Hematopoietic multipotent progenitor cell treated with erythropoietin and hydrocortisone succinate and interleukin-3 and kit ligand, for 15 days (in vitro differentiated cells): ENCODE measurements at regions not wholly inside any gene's neighbourhood (a gene's known extent, or its start where the extent isn't known, plus 50 kb on each side); places are given as distances from the start of the nearest gene placed in this dataset.
"Not testable (repeated sequence)": the region's sequence is repeated elsewhere in the genome, so short reads cannot be mapped to it uniquely, and the experiment has no call there.

Source experiments
- DNase-seq: peaks from one replicate; pipeline ENCODE4 v3.0.0-alpha.2; 2015; ENCODE audit warnings: low spot score

DNA sequence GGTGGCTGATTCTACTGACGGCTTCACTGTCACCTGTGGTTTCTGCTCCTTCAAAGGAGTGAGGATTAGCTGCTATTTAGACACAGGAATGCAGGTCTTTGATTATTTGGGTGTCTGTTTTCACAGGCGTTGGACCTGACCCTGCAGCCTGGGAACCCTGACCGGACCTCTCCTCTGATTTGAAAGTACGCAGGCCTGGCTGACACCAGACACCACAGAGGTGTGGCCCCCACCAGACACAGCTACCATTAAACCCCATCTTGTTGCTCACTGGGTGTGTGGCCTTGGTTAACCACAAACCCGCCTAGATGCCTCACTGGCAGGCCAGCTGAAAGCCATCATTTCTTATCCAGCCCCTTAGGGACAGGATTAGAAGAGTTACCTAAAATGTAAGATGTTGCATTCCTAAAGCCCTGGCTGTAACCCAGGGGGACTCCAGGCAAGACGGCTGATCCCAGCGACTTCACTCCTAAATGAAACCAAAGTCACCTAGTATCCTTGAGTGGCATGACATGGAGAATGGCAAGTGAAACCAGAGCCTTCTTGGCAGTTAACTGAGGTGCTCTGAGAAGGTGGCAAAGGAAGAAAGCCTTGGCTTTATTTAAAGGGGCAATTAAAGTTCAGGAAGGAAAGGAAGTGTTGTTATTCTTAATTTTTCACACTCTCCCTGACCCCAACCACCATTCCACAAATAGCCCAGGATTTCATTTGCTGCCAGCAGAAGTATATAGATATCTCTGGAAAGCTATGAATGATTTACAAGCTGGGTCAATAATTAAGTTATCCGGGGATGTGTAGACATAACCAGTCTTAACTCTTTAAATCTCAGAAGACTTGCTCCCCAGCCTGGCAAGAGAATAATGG lies 169.9 kb downstream of the QRSL1 start:
- DNase-seq, result no peak

DNA sequence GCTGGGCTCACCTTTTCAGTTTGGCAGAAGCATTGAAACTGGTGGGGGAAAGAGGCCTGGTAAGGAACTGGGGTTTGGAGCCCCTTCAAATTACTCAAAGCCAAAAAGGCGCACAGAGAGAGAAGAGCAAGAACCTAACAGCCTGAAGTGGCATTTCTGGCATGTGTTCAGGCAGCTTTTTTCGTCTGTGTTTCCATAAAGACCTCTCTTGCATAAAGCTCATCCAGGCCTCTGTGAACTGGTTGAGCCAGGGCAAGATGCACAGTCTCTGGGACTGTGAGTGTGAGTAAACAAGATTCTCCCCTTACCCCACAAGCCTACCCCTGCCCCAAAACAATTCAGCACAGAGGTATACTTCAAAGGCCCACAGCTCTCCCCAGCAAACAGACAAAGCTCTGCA lies 167.8 kb downstream of the QRSL1 start:
- DNase-seq, result no peak

DNA sequence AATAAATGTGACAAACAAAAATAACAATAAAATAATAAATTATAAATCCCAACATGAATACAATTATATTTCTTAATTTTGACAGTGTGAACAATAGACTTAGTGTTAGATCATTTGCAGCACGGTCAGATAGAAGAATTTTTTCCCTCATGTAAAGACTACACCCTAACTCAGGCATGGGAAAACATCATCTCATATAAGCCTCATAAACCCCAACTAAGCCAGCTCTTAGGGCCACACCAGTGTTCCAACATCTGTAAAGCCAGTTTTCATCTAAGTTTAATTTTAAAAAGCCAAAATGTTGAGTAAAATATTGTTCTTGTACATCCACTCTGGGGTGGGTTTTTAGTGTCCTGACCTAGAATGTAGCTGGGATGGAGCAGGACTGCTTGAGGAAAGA lies 167.4 kb downstream of the QRSL1 start:
- DNase-seq, result no peak

DNA sequence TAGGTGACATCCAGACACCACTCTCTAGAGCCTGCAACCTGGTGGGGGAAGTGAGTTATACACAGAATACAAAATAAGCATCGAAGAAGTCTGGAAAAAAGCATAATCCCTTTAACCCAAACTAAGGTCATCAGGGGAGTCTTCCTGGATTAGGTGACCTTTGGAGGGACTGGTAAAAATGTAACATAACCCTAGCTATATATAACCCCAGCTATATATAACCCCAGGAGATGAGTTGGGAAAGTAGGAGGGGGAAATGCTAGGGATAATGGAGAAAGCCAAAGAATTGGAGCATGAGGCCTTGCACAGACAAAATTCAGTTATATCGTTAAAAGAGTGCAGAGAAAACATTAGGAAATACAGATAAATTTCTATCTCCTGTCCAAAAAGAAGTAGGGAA lies 164.8 kb downstream of the QRSL1 start:
- no peak for DNase-seq

DNA sequence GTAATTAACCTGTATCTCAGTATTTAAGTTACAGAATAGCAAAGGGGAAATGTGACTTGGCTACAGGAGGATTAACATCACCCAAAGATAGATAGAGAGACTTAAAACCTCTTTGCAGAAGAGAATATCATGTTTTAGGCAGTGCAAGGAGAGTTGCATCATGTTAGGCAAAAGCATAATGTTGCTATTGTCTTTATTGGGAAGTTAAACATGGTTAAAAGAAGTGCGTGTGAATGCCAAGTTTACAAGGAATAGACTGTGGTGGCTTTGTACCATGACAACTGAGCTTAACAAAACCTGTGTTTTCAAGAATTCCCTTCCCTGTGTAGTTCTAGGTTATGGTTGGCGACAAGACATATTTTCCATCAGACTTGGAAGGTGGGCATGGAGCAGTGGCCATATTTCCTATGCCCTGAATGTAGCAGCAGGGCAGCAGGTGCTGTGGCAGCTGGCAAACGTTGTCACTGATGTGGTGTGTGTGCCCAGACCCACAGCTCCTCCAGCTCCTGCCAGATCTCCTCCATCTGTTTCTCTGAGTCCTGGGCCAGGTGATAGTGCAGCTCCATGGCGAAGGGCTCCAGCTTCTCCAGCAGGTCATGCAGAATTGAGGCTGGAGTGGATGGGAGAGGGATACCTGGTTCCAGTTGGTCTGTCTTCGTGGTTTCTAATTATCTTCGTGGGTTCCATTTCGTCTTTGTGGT lies 163.3 kb downstream of the QRSL1 start:
- no peak for DNase-seq

DNA sequence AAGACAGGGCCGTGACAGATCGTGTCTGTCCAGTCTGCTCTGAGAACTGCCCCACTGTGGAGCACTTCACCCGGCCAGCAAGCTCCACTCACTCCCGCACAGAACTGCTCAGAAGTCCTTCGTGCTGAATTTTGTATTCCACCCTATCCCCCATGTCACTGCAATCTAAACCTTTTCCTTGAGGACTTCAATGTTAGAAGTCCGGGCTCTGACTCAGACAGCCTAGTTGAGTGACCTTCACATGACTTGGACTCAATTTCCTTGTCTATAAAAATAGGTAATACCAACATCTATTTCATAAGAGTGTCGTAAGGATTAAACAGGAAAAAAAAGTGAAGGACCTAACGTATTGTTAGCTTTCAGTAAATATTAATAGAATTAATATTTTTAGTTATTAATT lies 161.6 kb downstream of the QRSL1 start:
- no peak for DNase-seq

DNA sequence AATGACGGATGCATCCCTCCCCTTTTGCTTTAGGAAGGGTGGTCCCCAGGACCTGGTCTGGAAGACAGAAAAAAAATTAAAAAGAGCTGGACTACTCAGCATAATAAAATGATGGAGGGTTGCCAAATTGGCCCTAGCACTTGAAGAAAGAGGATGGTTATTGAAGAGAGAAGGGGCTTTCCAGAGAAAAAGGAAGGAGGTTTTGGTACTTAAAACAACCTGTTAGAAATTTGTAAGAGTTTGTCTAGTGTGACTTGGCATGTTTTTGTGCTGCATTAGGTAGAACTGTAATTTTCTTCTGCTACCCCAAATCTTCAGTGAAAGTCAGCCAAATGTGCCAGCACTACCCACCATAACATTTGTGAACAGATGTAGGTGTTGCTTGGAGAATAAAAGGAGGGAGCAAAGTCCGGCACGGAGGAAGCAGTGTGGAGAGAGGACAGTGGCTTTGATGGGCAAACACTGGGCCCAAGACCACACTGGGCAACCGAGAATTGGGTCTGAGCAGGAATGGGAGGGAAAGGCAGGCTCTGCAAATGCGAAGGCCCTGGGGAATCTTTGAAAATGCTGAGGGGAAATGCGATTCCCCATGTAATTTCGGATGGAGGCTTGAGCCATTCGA lies 160.9 kb downstream of the QRSL1 start:
- DNase-seq, result no peak

DNA sequence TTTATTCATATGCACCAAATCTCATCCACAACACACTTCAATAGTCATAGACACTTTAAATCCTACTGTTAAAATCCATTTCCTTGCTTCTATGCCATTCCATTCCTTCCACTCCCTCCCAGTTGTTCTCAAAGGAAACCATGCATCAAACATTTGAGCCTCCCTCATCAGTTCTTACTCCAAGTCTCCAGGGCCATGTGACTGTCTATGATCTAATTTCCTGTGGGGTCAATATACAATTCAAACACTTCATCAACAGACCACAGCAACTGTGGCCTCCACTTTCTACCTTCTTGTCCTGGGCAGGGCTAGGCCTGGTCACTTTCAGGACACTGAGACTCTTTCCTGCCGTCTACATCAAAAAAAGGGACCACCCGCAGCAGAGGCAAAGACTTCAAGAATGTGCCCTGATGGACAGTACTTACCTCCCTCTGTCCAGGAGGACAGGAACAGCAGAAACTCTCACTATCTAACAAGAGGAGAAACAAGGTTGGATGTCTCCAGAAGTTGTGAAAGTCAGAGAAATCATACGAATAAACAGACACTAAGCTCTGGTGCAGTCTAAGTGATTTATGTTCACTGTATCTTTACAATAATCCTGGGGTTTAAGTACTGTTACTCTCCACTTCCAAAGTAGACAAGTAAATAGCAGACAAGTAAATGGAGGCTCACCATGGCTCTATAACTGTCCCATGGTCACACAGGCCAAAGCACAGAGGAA lies 160.2 kb downstream of the QRSL1 start:
- no peak for DNase-seq

DNA sequence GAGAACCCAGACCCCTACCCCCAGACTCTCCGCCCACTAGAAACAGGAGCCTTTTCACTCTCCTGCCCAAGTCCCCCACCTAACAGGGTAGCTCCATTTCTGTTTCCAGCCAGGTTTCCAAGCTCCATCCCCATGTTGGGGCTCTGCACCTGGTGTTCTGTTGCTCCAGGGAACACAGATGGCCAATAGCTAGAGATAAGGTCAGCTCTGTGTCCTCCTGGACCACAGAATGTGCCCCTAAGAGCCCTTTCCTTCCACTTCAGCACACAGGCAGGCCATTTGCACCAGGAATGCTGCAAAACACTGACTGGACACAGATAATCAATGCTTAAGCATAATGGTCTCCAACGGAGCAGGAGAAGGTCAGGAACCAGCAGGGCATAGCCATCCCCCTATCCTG lies 159.4 kb downstream of the QRSL1 start:
- DNase-seq, result no peak

DNA sequence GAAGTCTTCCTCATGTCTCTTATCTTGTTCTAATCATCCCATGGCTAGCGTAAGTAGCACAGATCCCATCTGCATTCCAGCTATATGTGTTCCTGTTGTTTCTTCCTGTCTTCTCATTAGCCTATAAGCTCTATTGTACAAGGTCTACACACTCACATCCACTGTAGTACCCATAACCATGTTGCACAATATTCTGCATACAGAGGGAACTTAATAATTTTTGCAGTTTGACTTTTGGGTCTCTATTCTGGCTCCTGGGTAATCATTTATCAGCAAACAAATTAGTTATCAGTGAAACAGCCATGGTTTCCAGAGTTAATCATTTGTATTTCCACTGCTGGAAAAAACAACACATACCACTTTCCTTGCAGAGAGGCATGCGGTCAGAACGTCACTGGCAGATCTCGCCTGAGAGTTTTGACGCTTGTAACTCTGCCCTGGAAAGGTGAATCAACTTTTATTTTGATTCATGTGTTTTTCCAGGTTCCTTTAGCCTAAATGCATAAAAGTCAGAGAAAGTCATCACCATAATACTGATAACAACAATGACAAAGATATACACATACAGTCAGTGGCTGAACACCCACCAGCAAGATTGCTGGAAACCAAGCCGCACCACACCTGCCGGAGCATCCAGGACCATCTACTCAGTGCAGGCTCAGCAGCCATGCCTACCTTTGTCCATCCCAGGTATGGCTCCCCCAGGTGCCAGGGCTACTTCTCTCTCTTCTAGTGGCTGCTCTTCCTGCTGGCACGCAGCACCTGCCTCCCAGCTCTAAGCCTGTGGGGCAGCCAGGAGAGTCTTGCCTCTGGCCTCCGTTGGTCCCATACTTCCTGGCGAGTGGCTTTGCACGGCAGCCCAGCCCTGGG lies 158.2 kb downstream of the QRSL1 start:
- DNase-seq, result no peak

DNA sequence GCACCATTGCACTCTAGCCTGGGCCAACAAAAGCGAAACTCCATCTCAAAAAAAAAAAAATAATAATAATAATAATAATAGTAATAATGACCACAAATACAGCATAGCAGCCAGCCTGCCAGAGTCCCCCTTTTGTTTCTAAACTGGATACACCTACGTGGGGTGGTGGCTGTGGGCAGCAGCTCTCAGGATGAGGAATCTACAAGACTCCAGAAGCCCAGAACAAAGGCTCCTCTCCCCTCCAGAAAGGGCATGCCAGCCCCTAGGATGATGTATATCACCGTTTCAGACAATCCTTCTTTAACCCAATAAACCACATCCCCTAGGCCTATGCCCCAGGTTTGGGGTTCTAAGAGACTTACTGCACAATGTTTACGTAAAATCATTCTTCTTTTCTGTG lies 155.9 kb downstream of the QRSL1 start:
- no peak for DNase-seq

DNA sequence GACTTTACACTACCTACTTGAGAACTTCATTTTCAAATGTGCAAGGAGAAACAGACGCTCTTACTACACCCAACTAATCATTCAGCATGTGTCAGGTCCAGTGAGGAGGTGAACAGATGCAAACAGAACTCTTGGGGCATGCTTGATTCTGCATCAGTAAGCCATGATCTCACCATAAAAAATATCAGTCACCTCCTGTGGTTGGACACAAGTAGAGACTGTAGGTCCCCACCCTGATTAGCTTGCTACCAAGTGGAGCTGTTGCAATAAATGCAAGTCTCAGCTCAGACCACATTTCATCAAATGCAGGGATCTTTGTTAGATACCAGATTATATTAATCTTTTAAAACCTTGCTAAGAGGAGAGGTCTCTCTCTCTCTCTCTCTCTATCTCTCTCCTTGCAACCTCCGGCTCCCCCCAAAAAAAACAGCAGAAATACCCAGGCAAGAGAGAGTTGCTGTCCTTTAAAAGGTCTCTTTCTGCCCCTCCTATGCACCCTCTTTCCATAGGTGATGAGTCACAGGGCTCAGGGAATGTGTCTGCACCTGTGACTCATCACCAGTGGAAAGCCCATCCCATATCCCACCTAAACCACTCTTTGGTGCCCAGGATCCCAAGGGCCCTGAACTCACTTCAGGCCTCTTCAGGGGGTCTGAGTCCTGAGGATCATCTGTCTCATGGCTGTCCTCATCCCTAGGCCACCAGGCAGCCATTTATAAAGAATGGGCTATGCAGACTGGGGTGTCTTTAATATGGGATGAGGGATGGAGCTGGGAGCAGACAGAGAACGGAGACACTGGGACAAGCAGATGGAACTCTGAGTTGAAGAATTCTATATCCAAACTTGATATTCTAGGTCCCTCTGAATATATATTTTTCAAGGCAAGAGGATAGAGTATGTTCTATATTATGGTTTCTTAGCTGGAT lies 154.5 kb downstream of the QRSL1 start:
- DNase-seq, result no peak

DNA sequence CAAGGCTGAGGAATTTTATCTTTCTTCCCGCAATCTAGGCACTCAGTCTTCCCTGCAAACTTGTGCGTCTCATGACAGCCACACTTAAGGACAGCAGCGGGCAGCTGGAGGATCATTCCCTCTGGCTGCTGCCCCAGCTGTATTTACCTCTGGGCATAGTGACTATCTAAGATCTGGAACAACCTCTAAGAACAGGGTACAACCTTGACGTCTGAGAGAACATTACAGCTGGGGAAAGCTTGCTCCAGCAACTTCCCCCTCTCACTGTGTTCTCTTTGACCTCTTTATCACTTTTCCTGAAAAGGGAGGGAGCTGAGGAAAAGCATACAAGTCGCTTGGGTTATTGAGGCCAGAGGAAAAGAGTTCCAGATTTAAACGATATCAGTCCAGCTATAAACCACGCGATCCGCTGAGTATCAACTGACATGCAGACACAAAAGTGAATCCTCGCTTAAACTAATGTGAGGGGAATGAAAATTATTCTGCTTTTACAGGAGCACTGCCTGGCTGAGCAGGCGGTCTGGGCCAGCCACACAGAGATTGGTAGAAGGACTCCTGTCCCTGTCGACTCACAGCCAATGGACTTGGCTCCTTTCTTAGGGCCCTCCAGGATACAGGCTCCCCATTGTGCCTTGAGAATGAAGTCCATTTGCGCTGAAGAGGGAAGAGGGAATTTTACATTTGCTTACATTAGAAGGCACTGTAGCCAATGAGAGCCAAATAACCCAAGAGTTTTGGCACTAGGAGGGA lies 153.3 kb downstream of the QRSL1 start:
- DNase-seq, result no peak

DNA sequence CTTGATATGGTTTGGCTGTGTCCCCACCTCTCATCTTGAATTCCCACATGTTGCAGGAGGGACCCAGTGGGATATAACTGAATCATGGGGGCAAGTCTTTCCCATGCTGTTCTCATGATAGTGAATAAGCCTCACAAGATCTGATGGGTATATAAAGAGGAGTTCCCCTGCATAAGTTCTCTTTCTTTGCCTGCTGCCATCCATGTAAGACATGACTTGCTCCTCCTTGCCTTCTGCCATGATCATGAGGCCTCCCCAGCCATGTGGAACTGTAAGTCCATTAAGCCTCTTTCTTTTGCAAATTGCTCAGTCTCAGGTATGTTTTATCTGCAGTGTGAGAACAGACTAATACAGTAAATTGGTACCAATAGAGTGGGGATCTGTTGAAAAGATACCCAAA lies 150.2 kb downstream of the QRSL1 start:
- not testable (repeated sequence) for DNase-seq

DNA sequence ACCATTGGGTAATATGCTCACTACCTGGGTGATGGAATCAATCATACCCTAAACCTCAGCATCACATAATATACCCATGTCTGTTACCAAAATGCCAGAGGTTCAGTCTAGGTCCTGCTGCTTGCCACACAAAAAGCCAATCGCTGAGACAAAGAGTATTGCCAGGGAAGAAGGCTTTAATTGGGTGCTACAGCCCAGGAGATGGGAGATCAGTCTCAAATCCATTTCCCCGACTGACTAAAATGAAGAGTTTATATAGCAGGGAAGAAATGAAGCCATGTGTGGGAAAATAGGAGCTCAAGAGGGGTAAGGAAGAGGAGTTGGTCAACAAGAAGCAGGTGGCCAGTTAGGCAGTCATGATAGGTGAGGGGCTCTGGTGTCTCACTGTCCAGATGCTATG lies 149.6 kb downstream of the QRSL1 start:
- DNase-seq, result no peak

DNA sequence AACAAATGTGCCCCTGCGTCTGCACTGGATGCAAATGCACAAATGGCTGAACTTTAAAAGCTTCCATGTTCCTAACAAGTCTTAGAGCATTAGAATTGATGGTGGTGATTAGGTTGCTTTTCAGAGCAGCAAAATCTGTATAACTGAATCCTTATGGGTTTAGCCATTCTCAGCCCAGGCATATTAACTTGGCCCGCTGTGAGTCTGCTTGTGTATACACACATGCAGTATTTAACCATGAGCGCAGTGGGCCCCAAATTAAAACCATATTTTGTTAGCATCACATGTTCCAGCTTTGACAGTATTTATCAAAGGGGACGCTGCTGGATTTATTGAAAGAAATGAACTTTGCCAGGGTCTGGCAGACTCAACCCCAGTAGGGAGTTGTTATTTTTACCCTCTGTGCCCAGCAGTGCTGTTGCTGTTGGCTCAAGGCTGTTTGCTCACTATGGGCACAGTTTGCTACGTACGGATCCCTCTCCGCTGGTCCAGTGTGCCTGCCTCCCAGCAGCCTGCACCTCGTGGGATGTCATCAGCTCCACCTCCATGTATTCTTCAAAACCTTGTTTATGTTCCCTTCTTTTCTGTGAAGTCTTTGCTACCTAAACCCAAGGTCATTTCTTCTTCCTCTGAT lies 144.7 kb downstream of the QRSL1 start:
- DNase-seq, result no peak

DNA sequence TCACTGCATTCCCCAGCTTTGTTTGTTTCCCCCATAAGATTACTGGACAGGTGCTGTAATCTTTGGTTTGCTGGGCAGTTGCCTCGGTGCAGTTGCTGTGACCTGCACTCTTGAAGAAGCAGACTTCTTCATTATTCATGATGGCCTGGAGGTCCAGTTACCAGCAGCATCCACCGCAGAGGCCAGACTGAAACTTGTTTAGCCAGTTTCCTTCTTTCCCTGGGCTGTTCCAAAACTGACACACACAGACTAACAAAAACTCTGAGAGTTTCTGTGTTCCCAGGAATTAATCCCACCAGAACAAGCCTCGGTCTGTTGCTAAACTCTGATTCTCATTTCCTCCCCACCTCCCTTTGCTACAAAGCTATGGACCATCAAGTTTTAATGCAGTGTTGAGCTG lies 144.1 kb downstream of the QRSL1 start:
- no peak for DNase-seq

DNA sequence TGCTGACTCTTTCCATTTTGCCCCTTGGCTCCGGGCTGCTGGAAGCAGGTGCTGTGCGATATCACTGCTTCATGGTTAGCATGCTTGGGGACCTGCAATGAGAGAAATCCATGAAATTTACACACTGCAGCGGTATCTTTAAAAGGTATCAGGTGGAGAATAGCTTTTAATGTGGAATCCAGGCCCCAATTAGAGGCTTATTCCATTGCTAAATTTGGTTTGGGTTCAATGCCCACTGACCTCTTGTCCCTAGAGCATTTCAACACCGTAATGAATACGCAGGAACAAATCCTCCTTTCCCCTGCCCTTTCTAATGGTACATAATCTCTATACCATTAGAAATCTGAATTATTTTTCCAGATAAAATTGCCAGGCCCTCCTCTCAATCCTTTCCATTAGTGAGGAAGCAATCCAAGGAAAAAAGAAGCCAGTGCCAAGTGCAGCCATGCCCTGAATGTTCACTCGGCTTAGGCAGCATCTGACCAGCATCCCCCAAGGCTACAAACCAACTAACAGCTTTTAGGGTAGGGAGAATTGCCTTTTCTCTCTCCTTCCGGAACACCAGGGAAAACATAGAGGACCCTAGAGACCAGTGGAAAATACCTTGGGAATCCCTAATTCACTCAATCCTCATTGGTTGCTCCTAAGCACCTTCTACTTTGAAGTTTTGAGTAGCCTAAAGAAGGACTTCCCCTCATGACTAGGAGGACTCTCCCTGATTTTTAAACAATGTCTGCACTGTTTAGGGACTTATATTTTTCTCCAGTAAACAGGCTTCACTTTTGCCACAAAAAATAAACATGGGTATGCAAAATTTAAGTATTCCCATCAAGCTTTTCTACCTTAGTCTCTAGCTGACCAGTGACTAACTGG lies 143.1 kb downstream of the QRSL1 start:
- DNase-seq, result no peak
